ENCODE measurements at regions not wholly inside any gene's neighbourhood (a gene's known extent, or its start where the extent isn't known, plus 50 kb on each side); places are given as distances from the start of the nearest gene placed in this dataset.

GRCh38 chrX:10741550-10741949 lies 121.2 kb upstream of the MID1 start:
- TF ChIP-seq CTCF (conservative IDR thresholded peaks at IDR 0.05; ENCODE audit: low read length) (no peak), EZH2phosphoT487 (IDR thresholded peaks at IDR 0.05; ENCODE audit: borderline replicate concordance) (no peak)
